CD4-positive, CD25-positive, alpha-beta regulatory T cell (primary cell): ENCODE measurements at regions not wholly inside any gene's neighbourhood (a gene's known extent, or its start where the extent isn't known, plus 50 kb on each side); places are given as distances from the start of the nearest gene placed in this dataset.

Experiments used
- ATAC-seq, 2 donors: fragments of 150-1000 bp; cut with Tn5 transposase; one replicate each; pipeline ENCODE4 v1.10.0; 2021; ENCODE audit warnings: low read depth in 2 of 2, moderate number of reproducible peaks in 2 of 2, moderate library complexity in 1 of 2
- DNase-seq, 3 donors: peaks; one replicate each; pipeline versions ENCODE4 v3.0.0 to v3.0.0-alpha.2; 2012 to 2022; ENCODE audit warnings: mixed read lengths in 1 of 3
- H3K27ac ChIP-seq: one replicate; pipeline ENCODE4 v1.7.0; 2013; ENCODE audit warnings: mild to moderate bottlenecking, low read length; ENCODE audit not compliant: insufficient read depth, poor library complexity, severe bottlenecking
- H3K27me3 ChIP-seq: one replicate; pipeline ENCODE4 v1.7.0; 2013; ENCODE audit warnings: low read length; ENCODE audit not compliant: control insufficient read depth, insufficient read depth
- H3K36me3 ChIP-seq: one replicate; pipeline ENCODE4 v1.7.0; 2013; ENCODE audit warnings: mild to moderate bottlenecking, low read length, moderate library complexity; ENCODE audit not compliant: control insufficient read depth, insufficient read depth
- H3K4me1 ChIP-seq: 2 replicates; pipeline ENCODE4 v1.7.0; 2013; ENCODE audit warnings: mild to moderate bottlenecking, low read length; ENCODE audit not compliant: insufficient read depth, control insufficient read depth, poor library complexity, severe bottlenecking
- H3K4me3 ChIP-seq: one replicate; pipeline ENCODE4 v1.7.0; 2013; ENCODE audit warnings: low read depth, mild to moderate bottlenecking, low read length, moderate library complexity
- H3K9me3 ChIP-seq, 2 experiments: 1 replicate in 1 of 2; 2 replicates in 1 of 2; pipeline ENCODE4 v1.7.0; 2013; ENCODE audit warnings: low read length in 2 of 2, mild to moderate bottlenecking in 1 of 2, moderate library complexity in 1 of 2; ENCODE audit not compliant: control insufficient read depth in 2 of 2
- H3K27ac Mint-ChIP-seq, 3 donors: one replicate each; pipeline ENCODE4 v1.8.0; 2020 to 2022; ENCODE audit warnings: mild to moderate bottlenecking in 3 of 3, mixed read lengths in 3 of 3, moderate library complexity in 2 of 3
- H3K27me3 Mint-ChIP-seq: one replicate; pipeline ENCODE4 v1.8.0; 2022; ENCODE audit warnings: mild to moderate bottlenecking, mixed read lengths
- H3K36me3 Mint-ChIP-seq: one replicate; pipeline ENCODE4 v1.8.0; 2020; ENCODE audit warnings: mixed read lengths
- H3K4me1 Mint-ChIP-seq, 4 donors: one replicate each; pipeline ENCODE4 v1.8.0; 2020 to 2022; ENCODE audit warnings: mixed read lengths in 4 of 4, mild to moderate bottlenecking in 1 of 4
- H3K4me3 Mint-ChIP-seq, 4 donors: one replicate each; pipeline ENCODE4 v1.8.0; 2020 to 2022; ENCODE audit warnings: mild to moderate bottlenecking in 4 of 4, mixed read lengths in 4 of 4, moderate library complexity in 3 of 4
- H3K9me3 Mint-ChIP-seq, 7 donors: one replicate each; pipeline ENCODE4 v1.8.0; 2020 to 2022; ENCODE audit warnings: mixed read lengths in 7 of 7, mild to moderate bottlenecking in 3 of 7, moderate library complexity in 2 of 7

GRCh38 chr12:77189458-77189857, 124.1 kb upstream of the E2F7 start:
- H3K9me3 ChIP-seq = no peaks in the 10 kb centered on the region

GRCh38 chr12:77179515-77179914, 114.1 kb upstream of the E2F7 start:
- Histone ChIP-seq H3K4me1 (no peaks in the 10 kb centered on the region), H3K27me3 (no peaks in the 10 kb centered on the region), H3K27ac (no peak overlapping the region), H3K4me3 (no peak overlapping the region), H3K9me3 (no peaks in the 10 kb centered on the region), H3K36me3 (no peaks in the 10 kb centered on the region)
- Mint-ChIP-seq H3K4me1 (no peaks in the 10 kb centered on the region), H3K27ac (no peak overlapping the region), H3K36me3 (no peaks in the 10 kb centered on the region), H3K4me3 (no peak overlapping the region), H3K27me3 (no peaks in the 10 kb centered on the region), H3K9me3 (peaks cover 0 to 16% (median 4%) of the 10 kb centered on the region in 7 donors)
- no peak for ATAC-seq
- DNase-seq = no peak

More at GRCh38 chr12:77189458-77189857, 124.1 kb upstream of the E2F7 start:
- no peak for DNase-seq
- Mint-ChIP-seq H3K4me1 (no peaks in the 10 kb centered on the region), H3K27me3 (no peaks in the 10 kb centered on the region), H3K36me3 (no peaks in the 10 kb centered on the region), H3K9me3 (peaks cover 0 to 3% (median 0%) of the 10 kb centered on the region in 7 donors), H3K27ac (no peak overlapping the region), H3K4me3 (no peak overlapping the region)
- no peaks in the 10 kb centered on the region for H3K36me3 ChIP-seq
- no peak overlapping the region for H3K4me3 ChIP-seq
- ATAC-seq = no peak
- no peaks in the 10 kb centered on the region for H3K27me3 ChIP-seq
- no peak overlapping the region for H3K27ac ChIP-seq
- H3K4me1 ChIP-seq = no peaks in the 10 kb centered on the region

GRCh38 chr12:77167801-77168200, 102.4 kb upstream of the E2F7 start:
- Mint-ChIP-seq H3K4me1 (no peaks in the 10 kb centered on the region), H3K4me3 (no peak overlapping the region)
- ATAC-seq = no peak

GRCh38 chr12:77166696-77167095, 101.3 kb upstream of the E2F7 start:
- peaks cover 5% of the 10 kb centered on the region for H3K27me3 Mint-ChIP-seq
- no peak overlapping the region for H3K4me3 ChIP-seq
- H3K4me1 Mint-ChIP-seq = no peaks in the 10 kb centered on the region
- H3K36me3 Mint-ChIP-seq = no peaks in the 10 kb centered on the region
- no peak overlapping the region for H3K4me3 Mint-ChIP-seq
- no peaks in the 10 kb centered on the region for H3K4me1 ChIP-seq
- H3K27ac ChIP-seq = no peak overlapping the region
- ATAC-seq = no peak
- H3K27ac Mint-ChIP-seq = no peak overlapping the region
- no peaks in the 10 kb centered on the region for H3K36me3 ChIP-seq
- no peak for DNase-seq
- no peaks in the 10 kb centered on the region for H3K27me3 ChIP-seq
- peaks cover 0 to 5% (median 2%) of the 10 kb centered on the region in 7 donors for H3K9me3 Mint-ChIP-seq
- no peaks in the 10 kb centered on the region for H3K9me3 ChIP-seq

More at GRCh38 chr12:77167801-77168200, 102.4 kb upstream of the E2F7 start:
- Histone ChIP-seq H3K27me3 (no peaks in the 10 kb centered on the region), H3K36me3 (no peaks in the 10 kb centered on the region), H3K4me3 (no peak overlapping the region), H3K4me1 (no peaks in the 10 kb centered on the region), H3K9me3 (no peaks in the 10 kb centered on the region), H3K27ac (no peak overlapping the region)
- Mint-ChIP-seq H3K27ac (no peak overlapping the region), H3K9me3 (peaks cover 0 to 9% (median 2%) of the 10 kb centered on the region in 7 donors), H3K27me3 (no peaks in the 10 kb centered on the region), H3K36me3 (no peaks in the 10 kb centered on the region)
- no peak for DNase-seq

GRCh38 chr12:77163074-77164038, 98.0 kb upstream of the E2F7 start:
- Mint-ChIP-seq H3K36me3 (no peaks in the 10 kb centered on the region), H3K4me1 (no peaks in the 10 kb centered on the region), H3K27ac (no peak overlapping the region), H3K4me3 (no peak overlapping the region), H3K9me3 (peaks cover 0 to 4% (median 1%) of the 10 kb centered on the region in 7 donors), H3K27me3 (peaks cover 5% of the 10 kb centered on the region)
- Histone ChIP-seq H3K27me3 (no peaks in the 10 kb centered on the region), H3K4me1 (no peaks in the 10 kb centered on the region), H3K4me3 (no peak overlapping the region), H3K9me3 (no peaks in the 10 kb centered on the region), H3K27ac (no peak overlapping the region), H3K36me3 (no peaks in the 10 kb centered on the region)
- ATAC-seq (no peak), DNase-seq (no peak)

- no peak for ATAC-seq
These were observed 96.6 kb upstream of the E2F7 start for GRCh38 chr12:77161944-77162343.

GRCh38 chr12:77160931-77161330, 95.6 kb upstream of the E2F7 start:
- no peak overlapping the region for H3K27ac Mint-ChIP-seq
- ATAC-seq = no peak
- H3K27me3 Mint-ChIP-seq = peaks cover 5% of the 10 kb centered on the region
- Histone ChIP-seq H3K27me3 (no peaks in the 10 kb centered on the region), H3K27ac (no peak overlapping the region), H3K4me1 (no peaks in the 10 kb centered on the region), H3K36me3 (no peaks in the 10 kb centered on the region), H3K4me3 (no peak overlapping the region), H3K9me3 (no peaks in the 10 kb centered on the region)
- peaks cover 0 to 3% (median 0%) of the 10 kb centered on the region in 7 donors for H3K9me3 Mint-ChIP-seq
- H3K4me3 Mint-ChIP-seq = no peak overlapping the region
- no peaks in the 10 kb centered on the region for H3K36me3 Mint-ChIP-seq
- no peak for DNase-seq
- H3K4me1 Mint-ChIP-seq = no peaks in the 10 kb centered on the region

More at GRCh38 chr12:77161944-77162343, 96.6 kb upstream of the E2F7 start:
- no peaks in the 10 kb centered on the region for H3K4me1 ChIP-seq
- H3K9me3 ChIP-seq = no peaks in the 10 kb centered on the region
- DNase-seq = no peak
- H3K9me3 Mint-ChIP-seq = peaks cover 0 to 4% (median 1%) of the 10 kb centered on the region in 7 donors
- peaks cover 5% of the 10 kb centered on the region for H3K27me3 Mint-ChIP-seq
- H3K4me3 Mint-ChIP-seq = no peak overlapping the region
- H3K27ac ChIP-seq = no peak overlapping the region
- no peaks in the 10 kb centered on the region for H3K27me3 ChIP-seq
- no peak overlapping the region for H3K27ac Mint-ChIP-seq
- no peak overlapping the region for H3K4me3 ChIP-seq
- H3K4me1 Mint-ChIP-seq = no peaks in the 10 kb centered on the region
- no peaks in the 10 kb centered on the region for H3K36me3 Mint-ChIP-seq
- no peaks in the 10 kb centered on the region for H3K36me3 ChIP-seq

GRCh38 chr12:77153706-77154105, 88.3 kb upstream of the E2F7 start:
- H3K4me3 ChIP-seq = no peak overlapping the region
- H3K27me3 ChIP-seq = no peaks in the 10 kb centered on the region
- no peaks in the 10 kb centered on the region for H3K4me1 ChIP-seq
- no peak overlapping the region for H3K27ac ChIP-seq
- no peaks in the 10 kb centered on the region for H3K27me3 Mint-ChIP-seq
- H3K36me3 ChIP-seq = no peaks in the 10 kb centered on the region
- ATAC-seq (no peak), DNase-seq (no peak)
- peaks cover 0 to 3% (median 0%) of the 10 kb centered on the region in 7 donors for H3K9me3 Mint-ChIP-seq
- H3K9me3 ChIP-seq = no peaks in the 10 kb centered on the region
- H3K4me3 Mint-ChIP-seq = no peak overlapping the region
- no peak overlapping the region for H3K27ac Mint-ChIP-seq
- H3K36me3 Mint-ChIP-seq = no peaks in the 10 kb centered on the region
- H3K4me1 Mint-ChIP-seq = no peaks in the 10 kb centered on the region
